MCF 10A (cell line): ENCODE measurements at regions not wholly inside any gene's neighbourhood (a gene's known extent, or its start where the extent isn't known, plus 50 kb on each side); places are given as distances from the start of the nearest gene placed in this dataset.
"Not testable (repeated sequence)": the region's sequence is repeated elsewhere in the genome, so short reads cannot be mapped to it uniquely, and the experiment has no call there.

ENCODE experiments used
- BruUV-seq: library from RNA; stranded (reverse); fragments of 400-500 nt; replicated peaks from 2 replicates; lab custom pipeline; 2021; lab: Mats Ljungman, UMichigan
- CTCF ChIA-PET: fragments of 300-600 bp; sonication (Branson Sonifier 250); formaldehyde crosslinking; extraction: SDS; loops from one replicate; lab custom pipeline; 2021; ENCODE audit warnings: antibody characterized with exemption, inconsistent platforms; lab: Yijun Ruan, JAX
- POLR2A ChIA-PET: fragments of 300-600, 350-650 bp; sonication (Branson Sonifier 250); formaldehyde crosslinking; extraction: SDS; loops from one replicate; lab custom pipeline; 2020; ENCODE audit warnings: antibody characterized with exemption, inconsistent platforms; lab: Yijun Ruan, JAX
- DNase-seq: peaks from one replicate; pipeline ENCODE4 v3.0.0-alpha.2; 2018; ENCODE audit not compliant: unreplicated experiment
- H3K27ac Mint-ChIP-seq: one replicate; pipeline ENCODE4 v1.8.0; 2022; ENCODE audit warnings: mild to moderate bottlenecking, low read depth, mixed read lengths; ENCODE audit not compliant: unreplicated experiment
- H3K27me3 Mint-ChIP-seq: one replicate; pipeline ENCODE4 v1.8.0; 2022; ENCODE audit warnings: mixed read lengths; ENCODE audit not compliant: insufficient read depth, unreplicated experiment
- H3K36me3 Mint-ChIP-seq: one replicate; pipeline ENCODE4 v1.8.0; 2022; ENCODE audit warnings: mild to moderate bottlenecking, moderate library complexity, mixed read lengths; ENCODE audit not compliant: insufficient read depth, unreplicated experiment
- H3K4me1 Mint-ChIP-seq: one replicate; pipeline ENCODE4 v1.8.0; 2022; ENCODE audit warnings: mixed read lengths; ENCODE audit not compliant: insufficient read depth, unreplicated experiment
- H3K4me3 Mint-ChIP-seq: one replicate; pipeline ENCODE4 v1.8.0; 2022; ENCODE audit warnings: mild to moderate bottlenecking, moderate library complexity, mixed read lengths; ENCODE audit not compliant: unreplicated experiment
- H3K9me3 Mint-ChIP-seq: one replicate; pipeline ENCODE4 v1.8.0; 2022; ENCODE audit warnings: mixed read lengths; ENCODE audit not compliant: unreplicated experiment
- CTCF ChIP-seq: fragments of 200-600 bp; IDR thresholded peaks from one replicate; pipeline ENCODE4 v1.8.0; 2022; ENCODE audit warnings: antibody characterized with exemption, mild to moderate bottlenecking; ENCODE audit not compliant: unreplicated experiment
- intact Hi-C: fragments of 100-400 bp; cut with micrococcal nuclease; formaldehyde crosslinking; loops from 2 replicates; pipeline ENCODE4 v1.14.1; 2022

- ChIA-PET POLR2A (no interaction called here), CTCF (no interaction called here)
- no peak for DNase-seq
- Mint-ChIP-seq H3K27ac (no peak overlapping the region), H3K27me3 (no peaks in the 10 kb centered on the region), H3K9me3 (peaks cover 33% of the 10 kb centered on the region), H3K36me3 (no peaks in the 10 kb centered on the region), H3K4me1 (no peaks in the 10 kb centered on the region), H3K4me3 (no peak overlapping the region)
- BruUV-seq = no TSS peak
- intact Hi-C loops = no loop called here
- TF ChIP-seq CTCF = no peak
Measured at GRCh38 chr5:125914471-125914870, 508.7 kb upstream of the GRAMD2B start.

GRCh38 chr5:125923958-125924357 lies 499.3 kb upstream of the GRAMD2B start:
- H3K4me3 Mint-ChIP-seq, CTCF ChIA-PET, H3K9me3 Mint-ChIP-seq, BruUV-seq, H3K4me1 Mint-ChIP-seq, H3K36me3 Mint-ChIP-seq, POLR2A ChIA-PET, intact Hi-C loops, DNase-seq, H3K27me3 Mint-ChIP-seq, H3K27ac Mint-ChIP-seq: not testable (repeated sequence)

GRCh38 chr5:125926172-125926571 lies 497.0 kb upstream of the GRAMD2B start:
- no peaks in the 10 kb centered on the region for H3K4me1 Mint-ChIP-seq
- no peak overlapping the region for H3K27ac Mint-ChIP-seq
- no peak for TF ChIP-seq CTCF
- no peaks in the 10 kb centered on the region for H3K36me3 Mint-ChIP-seq
- no peak for DNase-seq
- peaks cover 7% of the 10 kb centered on the region for H3K9me3 Mint-ChIP-seq
- no peaks in the 10 kb centered on the region for H3K27me3 Mint-ChIP-seq
- H3K4me3 Mint-ChIP-seq = no peak overlapping the region
- POLR2A ChIA-PET = interaction anchor here (0.7 kb wide), 1 partner anchor 77 kb away, joined by 3 read pairs; no protein-coding TSS in a partner anchor
- intact Hi-C loops = no loop called here
- CTCF ChIA-PET = no interaction called here
- BruUV-seq = no TSS peak

- Mint-ChIP-seq H3K4me1 (no peaks in the 10 kb centered on the region), H3K27ac (no peak overlapping the region), H3K4me3 (no peak overlapping the region), H3K9me3 (no peaks in the 10 kb centered on the region), H3K27me3 (no peaks in the 10 kb centered on the region), H3K36me3 (no peaks in the 10 kb centered on the region)
- ChIA-PET POLR2A (no interaction called here), CTCF (no interaction called here)
- TF ChIP-seq CTCF = no peak
- intact Hi-C loops = no loop called here
- DNase-seq = peak; percentile 24
- BruUV-seq = no TSS peak
Measured at GRCh38 chr5:125928663-125929062, 494.5 kb upstream of the GRAMD2B start.
